GM18870 (cell line): ENCODE measurements at regions not wholly inside any gene's neighbourhood (a gene's known extent, or its start where the extent isn't known, plus 50 kb on each side); places are given as distances from the start of the nearest gene placed in this dataset.
A peak's percentile ranks its signal among the peaks of the same experiment; 100 is the strongest.

Experiments used
- ATAC-seq: cut with Tn5 transposase; IDR thresholded peaks from one replicate; pipeline ENCODE4 v1.9.1; 2021; ENCODE audit warnings: moderate library complexity; ENCODE audit not compliant: unreplicated experiment

GRCh38 chr4:23353200-23353599, 536.6 kb downstream of the PPARGC1A start:
- no peak for ATAC-seq

DNA sequence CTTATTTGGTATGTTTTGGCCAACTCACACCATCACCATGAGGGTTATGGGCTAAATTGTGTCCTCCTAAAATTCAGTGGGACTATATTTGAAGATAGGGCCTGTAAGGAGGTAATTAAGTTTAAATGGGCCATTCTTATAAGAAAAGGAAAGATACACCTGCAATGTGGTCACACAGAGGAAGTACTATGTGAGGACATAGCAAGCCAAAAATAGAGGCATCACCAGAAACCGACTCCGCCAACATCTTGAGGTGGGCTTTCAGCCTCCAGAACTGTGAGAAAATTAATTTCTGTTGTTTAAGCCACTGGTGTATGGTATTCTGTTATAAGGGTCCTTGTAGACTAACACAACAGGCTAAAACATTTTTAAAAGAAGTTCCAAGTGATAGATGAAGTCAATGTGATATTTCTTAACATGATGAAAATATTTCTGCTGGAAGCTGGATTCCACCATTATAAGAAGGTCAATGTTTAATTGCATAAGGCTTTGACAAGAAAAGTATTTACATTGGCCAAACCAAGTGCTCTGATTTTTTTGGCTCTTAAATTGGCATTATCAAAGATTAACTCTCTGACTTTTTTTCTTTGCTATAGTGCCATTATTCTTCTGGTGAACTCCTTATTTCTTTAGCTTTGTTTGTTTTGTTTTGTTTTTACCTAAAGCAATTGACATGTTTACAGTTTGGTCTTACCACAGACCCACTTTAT, 540.9 kb downstream of the PPARGC1A start:
- ATAC-seq = no peak

DNA sequence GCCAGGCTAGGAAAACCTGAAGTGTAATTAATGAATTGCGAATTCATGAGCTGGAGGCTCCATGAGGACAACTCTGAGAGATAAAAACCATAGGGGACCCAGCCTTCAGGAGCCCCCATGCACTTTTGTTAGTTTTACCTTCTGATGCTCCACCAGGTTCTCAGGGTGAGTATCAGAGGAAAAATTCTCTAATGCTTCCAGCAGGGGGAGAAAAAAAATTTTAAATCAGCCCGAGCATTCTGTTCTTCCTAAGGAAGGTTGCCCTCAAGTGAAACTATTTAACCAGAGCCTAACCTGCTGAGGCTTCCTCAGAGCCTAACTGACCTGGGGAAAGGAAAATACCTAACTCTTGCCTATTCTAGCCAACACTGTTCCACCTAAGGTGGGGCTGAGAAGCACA, 552.6 kb downstream of the PPARGC1A start:
- no peak for ATAC-seq

DNA sequence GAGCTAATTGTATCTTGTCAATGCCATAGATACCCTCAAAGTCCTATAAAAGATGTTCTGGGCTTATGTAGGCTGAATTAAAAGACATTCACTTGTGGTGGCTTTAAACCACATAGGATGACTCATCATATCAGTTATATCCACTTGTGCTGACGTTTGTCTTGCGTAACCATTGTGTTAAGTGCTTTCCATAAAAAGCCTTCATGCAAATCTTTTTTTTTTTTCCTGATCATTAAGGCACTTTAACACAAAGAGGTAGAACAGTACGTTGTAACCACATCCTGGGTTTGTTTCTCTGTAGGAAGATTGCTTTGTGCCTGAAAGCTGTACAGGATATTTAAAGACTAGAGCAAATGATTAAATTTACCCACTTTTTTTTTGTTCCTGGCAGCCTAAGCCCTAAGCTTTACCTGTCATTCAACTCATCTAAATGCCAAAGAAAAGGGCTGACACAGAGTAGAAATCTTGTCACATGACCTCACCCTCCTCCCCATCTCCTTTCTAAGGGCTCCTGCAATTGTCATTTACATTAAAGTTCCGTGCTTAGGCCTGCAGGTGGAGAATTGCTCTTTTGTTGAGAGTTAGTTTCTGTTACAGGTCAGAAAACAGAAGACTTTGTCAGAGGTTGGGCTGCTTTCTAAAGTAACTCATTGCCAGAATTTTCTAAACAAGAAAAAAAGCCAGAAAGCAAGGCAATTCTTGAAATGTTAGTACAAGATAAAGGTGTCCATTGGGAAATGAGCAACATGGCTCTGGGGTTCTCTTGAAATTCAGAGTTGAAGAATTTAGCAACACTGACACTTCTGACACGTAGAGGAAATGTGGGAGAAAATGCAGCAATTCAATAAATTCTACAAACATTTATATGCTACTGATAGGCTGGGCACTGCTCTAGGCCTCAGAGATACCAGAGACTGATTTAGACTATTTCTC, 555.6 kb downstream of the PPARGC1A start:
- peak; percentile 89 for ATAC-seq

DNA sequence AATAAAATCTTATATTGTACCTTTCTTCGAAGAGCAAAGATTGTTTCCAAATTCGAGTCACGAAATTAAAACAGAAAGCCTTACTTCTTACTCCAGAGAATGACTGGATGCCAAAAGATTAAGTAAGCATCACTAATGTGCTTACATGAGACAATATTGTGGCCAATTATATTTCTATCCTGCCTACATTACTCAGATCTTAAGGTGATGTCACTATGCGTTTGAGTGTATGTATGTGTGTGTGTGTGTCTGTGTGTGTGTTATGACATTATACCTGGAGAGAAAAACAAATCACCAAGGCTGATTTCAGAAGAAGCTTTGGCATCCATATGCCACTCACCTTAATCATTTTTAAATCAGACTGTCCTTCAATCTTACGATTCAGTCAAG, 556.3 kb downstream of the PPARGC1A start:
- ATAC-seq = peak; percentile 4

- ATAC-seq = no peak
These were observed 557.5 kb downstream of the PPARGC1A start for GRCh38 chr4:23332313-23332712.

DNA sequence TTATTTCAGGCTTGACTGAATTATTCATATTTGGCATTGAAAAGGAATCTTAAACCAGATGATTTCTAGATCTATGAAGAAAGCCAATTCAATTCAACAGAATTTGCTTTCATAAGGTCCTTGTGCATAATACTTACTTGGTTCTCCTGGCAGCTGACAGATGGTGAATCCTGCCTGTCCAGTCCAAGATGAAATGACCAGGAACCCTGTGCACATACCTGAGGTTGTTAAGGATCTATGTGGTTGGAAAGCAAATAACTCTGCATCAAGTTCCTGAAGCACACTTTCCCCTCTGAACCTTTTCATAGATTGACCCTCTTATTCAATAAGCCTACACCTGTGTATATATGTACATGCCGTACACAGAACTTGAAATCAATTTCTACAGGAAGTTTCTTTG, 562.7 kb downstream of the PPARGC1A start:
- ATAC-seq = no peak

- ATAC-seq = no peak
These were observed 565.7 kb downstream of the PPARGC1A start for GRCh38 chr4:23324021-23324690.

DNA sequence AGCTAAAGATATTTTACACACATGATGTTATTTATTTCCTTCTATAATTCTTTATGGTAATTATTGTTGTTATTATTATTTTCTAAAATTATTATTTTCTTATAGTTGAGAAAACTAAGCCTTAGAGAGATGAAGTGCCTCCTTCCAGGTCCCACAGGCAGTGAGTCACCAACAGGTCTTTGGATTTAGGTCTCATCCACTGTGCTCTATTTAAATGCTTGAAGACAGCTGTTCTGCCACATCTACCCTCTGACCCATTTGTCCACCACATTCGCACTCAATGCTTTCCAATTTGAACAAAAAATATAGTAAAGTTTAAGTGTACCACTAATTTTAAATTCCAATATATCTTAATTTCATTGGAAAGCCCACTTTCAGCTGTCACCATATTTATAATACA, 566.4 kb downstream of the PPARGC1A start:
- no peak for ATAC-seq

DNA sequence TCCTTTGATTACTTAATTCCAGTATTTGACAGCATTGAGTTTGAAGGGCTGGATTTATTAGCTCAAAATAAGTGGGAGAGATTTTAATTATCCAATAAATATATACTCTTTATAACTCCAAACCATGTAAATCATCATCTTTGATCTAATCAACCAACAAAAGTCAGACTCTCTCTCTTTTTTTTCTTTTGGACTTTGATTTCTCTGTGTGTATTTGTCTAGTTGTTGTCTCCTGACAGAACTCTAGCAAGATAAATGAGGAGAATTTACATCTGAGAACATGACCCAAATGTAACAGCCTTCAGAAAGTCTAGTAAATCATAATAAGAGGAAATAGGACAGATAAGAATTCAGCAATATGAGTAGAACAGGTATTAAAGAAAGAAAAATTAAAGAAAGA, 567.1 kb downstream of the PPARGC1A start:
- ATAC-seq = no peak

DNA sequence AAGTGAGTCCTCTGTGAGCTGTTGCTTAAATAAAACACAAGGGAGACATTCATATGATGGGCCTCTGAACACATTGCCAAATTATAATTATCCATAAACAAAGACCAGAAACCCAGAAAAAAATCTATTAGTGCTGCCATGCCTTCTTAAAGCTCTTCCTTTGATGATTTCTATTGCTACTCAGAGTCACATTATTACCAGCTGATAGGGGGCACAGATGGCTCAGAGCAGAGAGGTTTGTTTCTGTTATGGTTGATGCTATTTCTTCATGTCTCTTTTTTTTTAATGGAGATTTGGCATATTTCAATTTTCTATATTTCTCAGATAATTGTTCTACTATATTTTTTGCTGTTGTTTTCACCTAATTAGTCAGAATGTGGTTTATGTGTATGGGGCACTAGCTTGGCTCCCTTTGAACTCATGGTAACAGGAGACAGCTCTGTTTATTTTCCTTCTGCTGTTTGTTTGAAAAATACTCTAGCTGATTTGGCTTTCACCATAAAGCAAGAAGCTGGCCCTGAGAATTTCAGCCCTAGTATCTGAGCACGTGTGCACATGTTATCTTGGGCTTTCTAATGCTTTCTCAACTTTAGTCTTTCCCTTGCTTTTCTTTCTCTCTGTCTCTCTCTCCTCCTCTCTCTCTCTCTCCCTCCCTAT, 568.8 kb downstream of the PPARGC1A start:
- no peak for ATAC-seq

GRCh38 chr4:23312686-23313085, 577.2 kb downstream of the PPARGC1A start:
- no peak for ATAC-seq

DNA sequence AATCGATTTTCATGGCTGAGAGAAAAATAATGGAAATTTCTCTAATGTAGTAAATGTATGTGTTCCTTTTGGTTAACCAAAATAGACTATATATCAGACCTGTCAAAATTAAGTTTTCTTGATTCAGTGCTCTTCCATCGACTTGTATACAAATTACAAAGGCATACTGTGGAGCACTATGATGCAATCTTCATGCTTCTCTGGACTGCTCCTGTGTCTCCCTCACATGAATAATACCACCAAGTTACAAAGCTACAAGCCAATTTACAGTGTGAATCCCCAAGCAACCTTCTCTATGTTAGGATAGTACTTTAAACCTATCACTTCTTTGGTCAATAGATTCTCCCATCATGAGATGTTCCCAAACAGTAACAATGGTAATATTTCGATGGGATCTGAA, 577.9 kb downstream of the PPARGC1A start:
- no peak for ATAC-seq

- peak; percentile 45 for ATAC-seq
These were observed 584.8 kb downstream of the PPARGC1A start for GRCh38 chr4:23305026-23305425.

DNA sequence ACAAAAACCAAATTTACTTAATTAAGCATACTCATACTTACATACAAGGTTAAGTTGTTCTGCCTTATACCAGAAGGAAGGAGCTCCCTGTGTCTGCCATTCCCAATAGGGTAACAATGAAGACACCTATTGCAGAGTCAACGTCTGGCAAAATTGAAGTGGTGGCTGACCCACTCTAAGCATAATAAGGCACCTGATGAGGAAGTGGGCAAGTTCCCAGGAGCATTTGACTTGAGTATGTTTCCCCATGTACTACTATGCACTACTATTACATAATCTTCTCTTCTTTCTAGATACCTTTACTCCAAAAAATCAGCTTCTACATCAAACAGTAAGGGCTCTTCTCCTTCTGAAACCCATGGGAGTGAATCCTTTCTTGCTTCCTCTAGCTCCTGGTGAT, 591.5 kb downstream of the PPARGC1A start:
- no peak for ATAC-seq

DNA sequence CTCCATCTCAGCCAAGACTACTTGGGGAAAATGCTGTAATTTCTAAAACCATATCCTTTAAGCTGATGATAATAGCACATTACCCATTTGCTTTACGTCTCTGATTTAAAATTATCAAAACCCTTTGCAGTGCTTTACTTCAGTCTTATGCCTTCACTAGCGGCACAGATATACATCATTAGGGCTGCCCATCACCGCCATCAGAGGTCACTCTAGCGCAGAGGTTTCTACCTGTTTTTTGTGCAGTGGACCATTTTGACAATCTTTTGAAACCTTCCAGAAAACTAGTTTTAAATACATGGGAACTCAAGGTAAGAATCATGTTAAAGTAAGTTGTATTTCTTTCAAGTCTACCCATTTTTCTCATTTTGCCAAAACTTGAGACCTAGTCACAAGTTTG, 592.5 kb downstream of the PPARGC1A start:
- no peak for ATAC-seq

GRCh38 chr4:23291139-23291538, 598.4 kb downstream of the GBA3 start:
- ATAC-seq = no peak

- no peak for ATAC-seq
These were observed 597.9 kb downstream of the GBA3 start for GRCh38 chr4:23290656-23291055.

DNA sequence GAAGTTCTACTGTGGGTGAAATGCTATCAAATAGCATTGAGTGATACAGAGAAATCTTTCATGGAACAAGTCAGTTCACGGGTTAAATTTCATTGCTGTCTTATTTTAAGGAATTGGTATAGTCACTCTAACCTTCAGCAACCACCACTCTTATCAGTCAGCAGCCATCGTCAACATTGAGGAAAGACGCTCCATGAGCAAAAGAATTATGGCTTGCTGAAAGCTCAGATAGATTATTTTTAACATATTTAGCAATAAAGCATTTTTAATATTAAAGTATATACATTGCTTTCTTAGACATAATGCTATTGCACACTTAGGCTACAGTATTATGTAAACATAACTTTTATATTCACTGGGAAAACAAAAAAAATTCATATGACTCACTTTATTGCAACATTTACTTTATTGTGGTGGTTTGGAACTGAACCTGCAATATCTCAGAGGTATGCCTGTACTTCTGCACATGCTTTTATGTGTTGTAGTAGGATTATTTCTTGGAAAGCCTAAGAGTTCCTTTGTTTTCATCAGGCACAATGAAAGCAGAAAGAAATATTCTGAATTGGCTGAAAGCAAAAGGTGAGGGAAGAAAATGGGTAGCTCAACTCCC, 586.7 kb downstream of the GBA3 start:
- ATAC-seq = no peak

DNA sequence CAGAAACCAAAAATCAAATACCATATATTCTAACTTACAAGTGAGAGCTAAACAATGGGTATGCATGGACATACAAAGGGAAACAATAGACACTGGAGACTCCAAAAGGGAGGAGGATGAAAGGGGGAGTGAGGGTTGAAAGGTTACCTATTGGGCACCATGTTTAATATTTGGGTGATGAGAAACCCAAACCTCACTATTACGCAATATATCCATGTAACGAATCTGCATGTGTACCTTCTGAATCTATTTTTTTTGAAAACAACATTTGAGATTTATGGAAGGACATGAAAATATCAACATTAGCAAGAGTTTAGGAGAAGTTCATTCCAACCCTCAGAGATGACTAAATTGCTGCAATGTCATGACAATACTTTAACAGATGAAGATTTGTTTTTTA, 586.1 kb downstream of the GBA3 start:
- no peak for ATAC-seq

- ATAC-seq = peak; percentile 43
These were observed 583.3 kb downstream of the GBA3 start for GRCh38 chr4:23276076-23276475.
